Transverse colon (tissue), 4 donors: ENCODE measurements at regions not wholly inside any gene's neighbourhood (a gene's known extent, or its start where the extent isn't known, plus 50 kb on each side); places are given as distances from the start of the nearest gene placed in this dataset.

ENCODE experiments used
- DNase-seq: peaks from one replicate; pipeline ENCODE4 v3.0.0-alpha.2; 2019
- H3K27ac ChIP-seq, 4 donors: fragments of 200-600 bp; sonication (generic); 2 replicates each; pipeline ENCODE4 v1.5.1; 2016 to 2018; ENCODE audit warnings: inconsistent platforms in 4 of 4
- H3K27me3 ChIP-seq: fragments of 200-600 bp; sonication (generic); 2 replicates; pipeline ENCODE4 v1.5.1; 2017; ENCODE audit warnings: inconsistent platforms
- H3K36me3 ChIP-seq, 4 donors: fragments of 200-600 bp; sonication (generic); 2 replicates each; pipeline ENCODE4 v1.5.1; 2017 to 2019; ENCODE audit warnings: inconsistent platforms in 4 of 4
- H3K4me1 ChIP-seq, 4 donors: fragments of 200-600 bp; sonication (generic); 2 replicates each; pipeline ENCODE4 v1.5.1; 2017 to 2020; ENCODE audit warnings: inconsistent platforms in 4 of 4
- H3K4me3 ChIP-seq, 4 donors: fragments of 200-600 bp; sonication (generic); 1 replicate in 1 of 4; 2 replicates in 3 of 4; pipeline versions ENCODE4 v1.5.1 to v1.6.1; 2017 to 2019; ENCODE audit warnings: inconsistent platforms in 4 of 4
- H3K9me3 ChIP-seq, 2 donors: fragments of 200-600 bp; sonication (generic); 2 replicates each; pipeline ENCODE4 v1.5.1; 2017 to 2019; ENCODE audit warnings: inconsistent platforms in 2 of 2
- EP300 ChIP-seq: sonication (generic); formaldehyde crosslinking; IDR thresholded peaks from one replicate; pipeline ENCODE4 v1.6.1; 2017; ENCODE audit warnings: antibody characterized with exemption, low read depth
- POLR2A ChIP-seq: fragments of 450-650 bp; IDR thresholded peaks from one replicate; pipeline ENCODE4 v1.6.1; 2016; ENCODE audit warnings: antibody characterized with exemption, mild to moderate bottlenecking, moderate library complexity
- POLR2AphosphoS5 ChIP-seq, 3 donors: sonication (generic); formaldehyde crosslinking; IDR thresholded peaks; one replicate each; pipeline ENCODE4 v1.6.1; 2016; ENCODE audit warnings: antibody characterized with exemption in 3 of 3
- WGBS, 2 donors: methylation state at CpG; one replicate each; pipeline ENCODE4 v1.1.5; 2018; ENCODE audit warnings: low coverage in 1 of 2; 5-methylcytosine and 5-hydroxymethylcytosine counted together
- in situ Hi-C, 4 donors: fragments of 200-750 bp; cut with MboI; loops; one replicate each; pipeline versions ENCODE4 v1.15.0 to v1.15.1; 2017; ENCODE audit warnings: low sequenced_read_pairs in 3 of 4, low pct_ligation_motif_present in 1 of 4, low pct_unique_long_range_greater_than_20kb in 1 of 4
- intact Hi-C: fragments of 100-400 bp; cut with DNase I; formaldehyde crosslinking; loops from one replicate; pipeline ENCODE4 v1.15.1; 2023; ENCODE audit warnings: low total_unique reads
- TF ChIP-seq, protein P1 (sequence below), 5 experiments: fragments of 200-600 bp in 3 of 5; fragments of 450-650 bp in 2 of 5; sonication (generic) in 3 of 5; IDR thresholded peaks; 1 replicate in 2 of 5; 2 replicates in 3 of 5; pipeline ENCODE4 v1.5.1; 2016 to 2017; ENCODE audit warnings: antibody characterized with exemption in 5 of 5, inconsistent platforms in 3 of 5, mild to moderate bottlenecking in 2 of 5, moderate library complexity in 1 of 5

DNA sequence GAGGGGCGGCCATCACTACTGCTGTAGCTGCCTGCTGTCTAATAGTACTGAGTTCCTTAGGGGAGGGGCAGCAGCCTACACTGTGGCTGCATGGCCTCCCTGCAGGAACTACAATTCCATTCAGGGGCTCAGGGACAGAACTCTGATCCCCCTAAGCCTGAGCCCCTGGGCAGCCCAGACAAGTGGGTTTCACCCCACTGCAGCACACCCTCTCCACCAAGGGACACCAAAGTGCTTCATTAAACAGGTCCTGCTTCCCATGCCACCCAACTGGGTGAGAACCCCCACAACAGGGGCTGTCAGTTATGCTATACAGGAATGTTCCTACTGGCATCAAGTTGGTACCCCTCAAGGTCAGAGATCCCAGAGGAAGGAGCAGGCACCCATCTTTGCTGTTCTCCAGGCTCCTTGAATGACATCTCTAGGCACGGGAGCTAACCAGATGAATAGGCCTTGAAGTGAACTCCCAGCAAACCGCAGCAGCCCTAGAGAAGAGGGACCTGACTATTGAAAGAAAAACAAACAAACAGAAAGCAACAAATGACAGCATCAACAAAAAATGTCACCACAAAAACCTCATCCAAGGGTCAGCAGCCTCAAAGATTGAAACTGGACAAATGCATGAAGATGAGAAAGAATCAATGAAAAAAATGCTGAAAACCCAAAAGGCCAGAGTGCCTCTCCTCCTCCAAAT is 437.4 kb downstream of the NUF2 start:
- H3K4me1 ChIP-seq = no peaks in the 10 kb centered on the region
- no peak for DNase-seq
- H3K4me3 ChIP-seq = no peak overlapping the region
- H3K27me3 ChIP-seq = no peaks in the 10 kb centered on the region
- H3K27ac ChIP-seq = no peak overlapping the region
- intact Hi-C loops (no loop called here), in situ Hi-C loops (no loop called here)
- TF ChIP-seq POLR2AphosphoS5 (IDR thresholded peaks at IDR 0.05) (no peak), POLR2A (no peak), EP300 (no peak)
- TF ChIP-seq, protein P1, sequence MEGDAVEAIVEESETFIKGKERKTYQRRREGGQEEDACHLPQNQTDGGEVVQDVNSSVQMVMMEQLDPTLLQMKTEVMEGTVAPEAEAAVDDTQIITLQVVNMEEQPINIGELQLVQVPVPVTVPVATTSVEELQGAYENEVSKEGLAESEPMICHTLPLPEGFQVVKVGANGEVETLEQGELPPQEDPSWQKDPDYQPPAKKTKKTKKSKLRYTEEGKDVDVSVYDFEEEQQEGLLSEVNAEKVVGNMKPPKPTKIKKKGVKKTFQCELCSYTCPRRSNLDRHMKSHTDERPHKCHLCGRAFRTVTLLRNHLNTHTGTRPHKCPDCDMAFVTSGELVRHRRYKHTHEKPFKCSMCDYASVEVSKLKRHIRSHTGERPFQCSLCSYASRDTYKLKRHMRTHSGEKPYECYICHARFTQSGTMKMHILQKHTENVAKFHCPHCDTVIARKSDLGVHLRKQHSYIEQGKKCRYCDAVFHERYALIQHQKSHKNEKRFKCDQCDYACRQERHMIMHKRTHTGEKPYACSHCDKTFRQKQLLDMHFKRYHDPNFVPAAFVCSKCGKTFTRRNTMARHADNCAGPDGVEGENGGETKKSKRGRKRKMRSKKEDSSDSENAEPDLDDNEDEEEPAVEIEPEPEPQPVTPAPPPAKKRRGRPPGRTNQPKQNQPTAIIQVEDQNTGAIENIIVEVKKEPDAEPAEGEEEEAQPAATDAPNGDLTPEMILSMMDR (IDR thresholded peaks at IDR 0.05) = no peak
- WGBS, 2 donors = 82% methylated on average over 3 of the region's 3 CpGs; no CpG with 5 or more reads in 1 of the 2 donors
- peaks cover 0 to 4% of the 10 kb centered on the region in 2 donors for H3K9me3 ChIP-seq
- no peaks in the 10 kb centered on the region for H3K36me3 ChIP-seq

DNA sequence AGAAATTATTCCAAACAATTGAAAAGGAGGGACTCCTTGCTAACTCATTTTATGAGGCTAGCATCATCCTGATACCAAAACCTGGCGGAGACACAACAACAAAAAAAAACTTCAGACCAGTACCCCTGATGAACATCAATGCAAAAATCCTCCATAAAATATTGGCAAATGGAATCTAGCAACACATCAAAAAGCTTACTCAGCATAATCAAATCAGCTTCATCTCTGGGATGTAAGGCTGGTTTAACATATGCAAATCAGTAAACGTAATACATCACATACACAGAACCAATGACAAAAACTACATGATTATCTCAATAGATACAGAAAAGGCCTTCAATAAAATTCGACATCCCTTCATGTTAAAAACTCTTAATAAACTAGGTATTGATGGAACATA is 440.1 kb downstream of the NUF2 start:
- Histone ChIP-seq H3K4me1 (no peaks in the 10 kb centered on the region), H3K27ac (no peak overlapping the region), H3K27me3 (no peaks in the 10 kb centered on the region), H3K9me3 (peaks cover 0 to 4% of the 10 kb centered on the region in 2 donors), H3K4me3 (no peak overlapping the region), H3K36me3 (no peaks in the 10 kb centered on the region)
- in situ Hi-C loops = no loop called here
- 59 to 82% methylated on average over 3 of the region's 3 CpGs for WGBS, 2 donors
- intact Hi-C loops = no loop called here
- DNase-seq = no peak
- TF ChIP-seq POLR2AphosphoS5 (IDR thresholded peaks at IDR 0.05) = no peak
- no peak for TF ChIP-seq POLR2A
- TF ChIP-seq, protein P1 (IDR thresholded peaks at IDR 0.05) = no peak
- TF ChIP-seq EP300 = no peak

DNA sequence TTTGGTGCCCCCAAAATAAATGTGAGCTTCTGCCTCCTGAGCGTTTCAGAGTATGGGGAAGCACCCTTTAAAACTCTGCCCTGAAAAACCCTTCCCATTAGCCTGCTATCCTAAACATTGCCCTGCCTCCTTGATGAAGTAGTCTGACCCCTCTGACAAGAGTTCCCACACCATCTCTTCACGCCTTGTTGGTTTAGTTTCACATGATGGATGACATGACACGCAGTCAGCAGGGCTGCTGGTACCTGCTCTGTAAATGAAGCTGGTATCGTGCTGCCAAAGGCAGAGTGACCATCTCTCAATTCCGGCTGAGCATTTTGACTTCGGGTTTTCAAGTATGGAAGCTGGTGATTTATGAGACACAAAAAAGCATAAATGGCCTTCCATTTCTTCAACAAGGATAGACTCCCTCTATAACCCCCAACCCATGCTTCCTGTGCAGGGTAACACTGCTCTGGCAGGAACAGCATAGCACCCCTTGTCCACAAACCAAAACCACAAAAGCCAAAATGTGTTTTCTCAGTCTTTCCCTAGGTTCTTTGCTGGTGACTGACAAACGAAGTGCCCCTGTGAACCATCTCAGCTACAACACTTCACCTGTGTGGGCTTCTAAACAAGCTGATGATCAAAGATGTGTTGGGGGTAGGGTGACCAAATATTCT is 444.6 kb downstream of the NUF2 start:
- Histone ChIP-seq H3K27ac (no peak overlapping the region), H3K27me3 (no peaks in the 10 kb centered on the region), H3K4me1 (no peaks in the 10 kb centered on the region), H3K36me3 (no peaks in the 10 kb centered on the region), H3K9me3 (no peaks in the 10 kb centered on the region), H3K4me3 (no peak overlapping the region)
- DNase-seq = no peak
- in situ Hi-C loops (no loop called here), intact Hi-C loops (no loop called here)
- 69 to 80% methylated on average over 2 to 7 of the region's 7 CpGs for WGBS, 2 donors
- TF ChIP-seq POLR2AphosphoS5 (IDR thresholded peaks at IDR 0.05) = no peak
- TF ChIP-seq, protein P1 (IDR thresholded peaks at IDR 0.05) = no peak
- TF ChIP-seq EP300 = no peak
- TF ChIP-seq POLR2A = no peak

DNA sequence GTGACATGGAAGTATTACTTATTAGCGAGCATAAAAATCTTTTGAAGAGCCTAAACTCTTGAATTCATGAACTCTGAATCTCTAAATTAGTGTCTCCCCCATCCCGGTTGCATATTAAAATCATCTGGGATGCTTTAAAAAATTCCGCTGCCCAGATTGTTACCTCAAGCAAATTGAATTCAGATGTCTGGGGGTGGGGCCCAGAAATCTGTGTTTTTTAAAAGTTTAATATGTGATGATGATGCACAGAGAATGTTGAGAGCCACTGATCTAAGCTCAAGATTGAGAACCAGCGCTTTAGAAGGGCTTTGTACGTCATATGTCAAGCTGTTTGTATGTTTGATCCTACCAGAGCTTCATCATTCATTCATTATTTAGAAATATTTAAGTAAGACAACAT is 446.8 kb downstream of the NUF2 start:
- H3K4me1 ChIP-seq = no peaks in the 10 kb centered on the region
- TF ChIP-seq EP300 (no peak), POLR2AphosphoS5 (IDR thresholded peaks at IDR 0.05) (no peak), POLR2A (no peak)
- TF ChIP-seq, protein P1 (IDR thresholded peaks at IDR 0.05) = no peak
- H3K4me3 ChIP-seq = no peak overlapping the region
- no peak for DNase-seq
- intact Hi-C loops = no loop called here
- no peaks in the 10 kb centered on the region for H3K36me3 ChIP-seq
- no peaks in the 10 kb centered on the region for H3K9me3 ChIP-seq
- in situ Hi-C loops = no loop called here
- no peaks in the 10 kb centered on the region for H3K27me3 ChIP-seq
- H3K27ac ChIP-seq = no peak overlapping the region
- WGBS, 2 donors = 76 to 87% methylated on average over 4 to 5 of the region's 5 CpGs
